AG10803 (cell line): ENCODE measurements at regions not wholly inside any gene's neighbourhood (a gene's known extent, or its start where the extent isn't known, plus 50 kb on each side); places are given as distances from the start of the nearest gene placed in this dataset.

Experiments used
- DNase-seq: peaks from one replicate; pipeline ENCODE4 v3.0.0; 2010; ENCODE audit warnings: low read depth
- H3K4me3 ChIP-seq: 2 replicates; pipeline ENCODE4 v1.5.1; 2011; ENCODE audit warnings: mild to moderate bottlenecking, low read length, control low read depth
- TF ChIP-seq, protein P1 (sequence below): conservative IDR thresholded peaks from 2 replicates; pipeline ENCODE4 v1.5.1; 2011; ENCODE audit warnings: mild to moderate bottlenecking, low read length, control low read depth, inconsistent platforms

DNA sequence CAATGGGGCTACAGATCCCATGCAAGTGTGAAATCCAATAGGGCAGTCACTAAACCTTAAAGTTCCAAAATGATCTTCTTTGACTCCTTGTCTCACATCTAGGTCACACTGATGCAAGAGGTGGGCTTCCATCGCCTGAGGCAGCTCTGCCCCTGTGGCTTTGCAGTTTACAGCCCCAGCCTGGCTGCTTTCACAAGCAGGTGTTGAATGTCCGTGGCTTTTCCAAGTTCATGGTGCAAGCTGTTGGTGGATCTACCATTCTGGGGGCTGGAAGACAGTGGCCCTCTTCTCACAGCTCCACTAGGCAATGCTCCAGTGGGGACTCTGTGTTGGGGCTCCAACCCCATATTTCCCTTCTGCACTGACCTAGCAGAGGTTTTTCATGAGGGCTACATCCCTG lies 68.5 kb upstream of the PRR20G start:
- no peak overlapping the region for H3K4me3 ChIP-seq
- DNase-seq, result no peak
- TF ChIP-seq, protein P1, sequence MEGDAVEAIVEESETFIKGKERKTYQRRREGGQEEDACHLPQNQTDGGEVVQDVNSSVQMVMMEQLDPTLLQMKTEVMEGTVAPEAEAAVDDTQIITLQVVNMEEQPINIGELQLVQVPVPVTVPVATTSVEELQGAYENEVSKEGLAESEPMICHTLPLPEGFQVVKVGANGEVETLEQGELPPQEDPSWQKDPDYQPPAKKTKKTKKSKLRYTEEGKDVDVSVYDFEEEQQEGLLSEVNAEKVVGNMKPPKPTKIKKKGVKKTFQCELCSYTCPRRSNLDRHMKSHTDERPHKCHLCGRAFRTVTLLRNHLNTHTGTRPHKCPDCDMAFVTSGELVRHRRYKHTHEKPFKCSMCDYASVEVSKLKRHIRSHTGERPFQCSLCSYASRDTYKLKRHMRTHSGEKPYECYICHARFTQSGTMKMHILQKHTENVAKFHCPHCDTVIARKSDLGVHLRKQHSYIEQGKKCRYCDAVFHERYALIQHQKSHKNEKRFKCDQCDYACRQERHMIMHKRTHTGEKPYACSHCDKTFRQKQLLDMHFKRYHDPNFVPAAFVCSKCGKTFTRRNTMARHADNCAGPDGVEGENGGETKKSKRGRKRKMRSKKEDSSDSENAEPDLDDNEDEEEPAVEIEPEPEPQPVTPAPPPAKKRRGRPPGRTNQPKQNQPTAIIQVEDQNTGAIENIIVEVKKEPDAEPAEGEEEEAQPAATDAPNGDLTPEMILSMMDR, result no peak

DNA sequence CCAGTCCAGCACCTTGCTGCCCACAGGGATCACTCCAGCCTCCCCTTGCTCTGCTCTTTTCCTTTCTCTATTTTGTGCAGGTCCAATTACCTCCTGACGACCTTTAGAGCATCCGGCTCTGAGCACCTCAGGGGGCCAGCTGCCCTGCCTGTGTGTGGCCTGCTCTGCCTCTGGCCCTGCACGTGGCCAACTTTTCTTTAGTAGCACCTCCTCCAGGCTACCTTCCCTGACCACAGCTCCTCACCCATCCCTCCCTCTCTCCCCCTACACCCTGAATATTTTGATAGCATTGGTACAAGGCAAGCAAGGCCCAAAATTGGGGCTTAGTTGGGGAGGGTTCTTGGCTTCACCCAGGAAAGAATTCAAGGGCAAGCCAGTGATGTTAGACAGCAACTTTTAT lies 66.9 kb upstream of the PRR20G start:
- H3K4me3 ChIP-seq, result no peak overlapping the region
- no peak for DNase-seq
- TF ChIP-seq, protein P1, result no peak

DNA sequence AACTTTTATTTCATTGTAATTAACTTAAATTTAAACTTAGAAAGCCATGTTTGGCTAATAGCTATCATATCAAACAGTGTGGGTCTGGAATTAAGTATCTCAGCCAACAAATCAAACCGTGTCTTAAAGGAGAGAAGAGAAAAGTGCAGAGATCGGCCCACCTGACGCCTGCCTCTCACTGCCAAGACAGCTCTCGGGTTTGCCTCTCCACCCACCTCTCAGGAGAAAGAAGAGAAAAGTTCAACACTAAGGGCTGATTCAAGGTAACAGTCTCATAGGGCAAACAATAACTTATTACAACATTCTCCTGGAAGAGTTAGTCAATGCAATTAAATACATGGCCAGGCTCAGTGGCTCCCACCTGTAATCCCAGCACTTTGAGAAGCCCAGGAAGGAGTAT lies 64.8 kb upstream of the PRR20G start:
- H3K4me3 ChIP-seq, result no peak overlapping the region
- DNase-seq, result no peak
- TF ChIP-seq, protein P1, result no peak

DNA sequence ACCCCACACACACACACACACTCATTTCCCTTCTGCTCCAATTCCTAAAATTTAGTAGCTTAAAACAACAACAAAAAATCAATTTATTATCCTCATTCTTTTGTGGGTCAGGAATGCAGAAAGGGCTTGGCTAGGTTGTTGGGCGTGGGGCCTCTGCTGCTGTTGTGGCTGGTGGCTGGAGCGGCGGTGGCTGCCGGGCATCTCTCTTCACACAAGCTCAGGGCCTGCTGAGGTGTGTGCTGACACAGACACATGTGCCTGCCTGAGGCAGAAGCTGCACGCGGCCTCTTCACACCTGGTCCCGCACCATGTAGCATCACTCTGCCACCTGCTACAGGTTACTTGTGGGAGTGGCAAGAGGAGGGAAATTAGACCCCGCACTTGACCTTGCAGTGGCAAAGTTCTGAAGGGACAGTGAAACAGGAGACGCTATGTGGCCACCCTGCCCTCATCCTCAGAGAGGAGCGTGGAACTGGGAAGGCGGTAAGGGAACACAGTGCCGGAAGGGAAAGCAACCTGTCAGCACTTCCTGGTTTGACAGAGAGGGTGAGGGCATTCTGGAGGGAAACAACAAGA lies 64.0 kb upstream of the PRR20G start:
- DNase-seq, result no peak
- TF ChIP-seq, protein P1, result no peak
- no peak overlapping the region for H3K4me3 ChIP-seq

DNA sequence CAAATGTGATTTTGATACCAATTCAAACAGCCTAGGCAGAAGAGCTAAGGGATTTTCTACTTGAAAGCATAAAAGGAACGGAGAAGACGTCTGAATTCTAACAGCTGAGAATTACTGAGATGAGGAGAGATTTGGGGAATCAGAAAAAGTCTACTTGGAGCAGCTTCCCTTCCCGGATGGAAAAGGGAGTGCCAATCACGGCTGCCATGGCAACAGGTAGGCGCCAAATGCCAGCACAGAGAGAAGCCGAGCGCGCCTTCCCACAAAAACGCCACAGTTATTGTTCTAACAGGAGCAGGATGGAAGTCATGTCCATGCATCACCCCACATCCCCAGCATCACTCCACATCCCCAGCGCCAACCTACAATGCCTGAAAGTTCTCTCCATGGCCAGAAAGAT lies 63.5 kb upstream of the PRR20G start:
- DNase-seq, result no peak
- TF ChIP-seq, protein P1, result no peak
- H3K4me3 ChIP-seq, result no peak overlapping the region

DNA sequence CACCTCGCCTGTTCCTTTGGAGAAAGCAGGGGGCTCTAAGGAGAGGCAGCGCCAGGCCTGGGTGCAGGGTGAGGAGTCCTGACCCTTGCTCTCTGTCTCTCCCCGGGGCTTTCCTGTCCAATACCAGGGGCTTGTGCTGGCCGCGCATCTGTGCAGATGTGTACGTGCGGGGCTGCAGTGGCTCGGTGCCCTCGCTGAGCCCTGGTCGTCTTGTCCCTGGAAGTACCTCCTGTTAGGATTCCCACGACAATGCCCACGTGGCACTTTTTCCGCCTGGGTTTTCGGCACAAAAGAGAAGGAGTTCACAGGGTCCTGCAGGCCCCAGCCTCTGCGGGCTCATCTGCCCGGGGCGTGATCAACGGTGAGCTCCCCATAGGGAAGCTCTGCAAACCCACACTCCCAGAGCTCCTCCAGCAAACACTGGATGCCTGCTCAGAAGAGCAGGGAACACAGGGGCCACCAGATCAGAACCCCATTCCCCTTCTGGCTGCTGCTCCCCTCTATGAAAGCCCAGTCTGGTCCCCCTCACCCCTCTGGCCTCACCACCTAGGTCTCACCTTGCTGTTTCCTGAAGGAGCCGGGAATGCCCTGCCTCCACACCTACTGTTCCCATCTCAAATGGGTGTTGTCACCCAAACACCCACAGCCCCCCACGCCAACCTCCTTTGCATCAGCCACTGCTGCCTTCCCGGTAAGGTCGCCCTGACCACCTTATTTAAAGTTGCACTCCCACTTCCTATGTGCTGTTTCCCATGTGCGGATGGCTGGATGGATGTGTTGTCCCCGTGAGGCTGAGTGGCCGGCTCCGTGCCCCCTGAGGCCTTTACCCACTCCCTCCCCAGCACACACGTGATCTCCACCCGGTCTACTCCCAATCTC lies 62.6 kb upstream of the PRR20G start:
- TF ChIP-seq, protein P1, result no peak
- no peak for DNase-seq
- H3K4me3 ChIP-seq, result no peak overlapping the region
